Lower lobe of right lung (tissue), 2 donors: ENCODE measurements at regions not wholly inside any gene's neighbourhood (a gene's known extent, or its start where the extent isn't known, plus 50 kb on each side); places are given as distances from the start of the nearest gene placed in this dataset.

ENCODE experiments used
- ATAC-seq, 2 donors: fragments of 200-7000 bp; cut with Tn5 transposase; one replicate each; pipeline ENCODE4 v1.9.1; 2020 to 2022; ENCODE audit warnings: mild to moderate bottlenecking in 2 of 2, moderate library complexity in 2 of 2
- DNase-seq: peaks from one replicate; pipeline ENCODE4 v3.0.0-alpha.2; 2020
- H3K27ac ChIP-seq: fragments of 200-600 bp; one replicate; pipeline ENCODE4 v1.8.0; 2022
- H3K27me3 ChIP-seq: fragments of 200-600 bp; one replicate; pipeline ENCODE4 v1.8.0; 2022; ENCODE audit warnings: low read depth
- H3K36me3 ChIP-seq: fragments of 200-600 bp; one replicate; pipeline ENCODE4 v1.8.0; 2022; ENCODE audit warnings: mild to moderate bottlenecking
- H3K4me1 ChIP-seq: fragments of 200-600 bp; one replicate; pipeline ENCODE4 v1.8.0; 2022
- H3K4me3 ChIP-seq: fragments of 200-600 bp; one replicate; pipeline ENCODE4 v1.8.0; 2022; ENCODE audit warnings: mild to moderate bottlenecking
- H3K9me3 ChIP-seq: fragments of 200-600 bp; one replicate; pipeline ENCODE4 v1.8.0; 2022
- intact Hi-C: fragments of 100-400 bp; cut with DNase I; formaldehyde crosslinking; loops from one replicate; pipeline ENCODE4 v1.11.0; 2022
- TF ChIP-seq, protein P1 (sequence below): fragments of 200-600 bp; IDR thresholded peaks from one replicate; pipeline ENCODE4 v1.8.0; 2022; ENCODE audit warnings: antibody characterized with exemption, mild to moderate bottlenecking
- donor health status: DM: no; HTN: yes; CAD: no; lungs with severe emphysema.

- Histone ChIP-seq H3K4me3 (no peak overlapping the region), H3K4me1 (no peaks in the 10 kb centered on the region), H3K36me3 (no peaks in the 10 kb centered on the region), H3K9me3 (no peaks in the 10 kb centered on the region), H3K27ac (no peak overlapping the region), H3K27me3 (no peaks in the 10 kb centered on the region)
- intact Hi-C loops = no loop called here
- ATAC-seq (no peak), DNase-seq (no peak)
- TF ChIP-seq, protein P1, sequence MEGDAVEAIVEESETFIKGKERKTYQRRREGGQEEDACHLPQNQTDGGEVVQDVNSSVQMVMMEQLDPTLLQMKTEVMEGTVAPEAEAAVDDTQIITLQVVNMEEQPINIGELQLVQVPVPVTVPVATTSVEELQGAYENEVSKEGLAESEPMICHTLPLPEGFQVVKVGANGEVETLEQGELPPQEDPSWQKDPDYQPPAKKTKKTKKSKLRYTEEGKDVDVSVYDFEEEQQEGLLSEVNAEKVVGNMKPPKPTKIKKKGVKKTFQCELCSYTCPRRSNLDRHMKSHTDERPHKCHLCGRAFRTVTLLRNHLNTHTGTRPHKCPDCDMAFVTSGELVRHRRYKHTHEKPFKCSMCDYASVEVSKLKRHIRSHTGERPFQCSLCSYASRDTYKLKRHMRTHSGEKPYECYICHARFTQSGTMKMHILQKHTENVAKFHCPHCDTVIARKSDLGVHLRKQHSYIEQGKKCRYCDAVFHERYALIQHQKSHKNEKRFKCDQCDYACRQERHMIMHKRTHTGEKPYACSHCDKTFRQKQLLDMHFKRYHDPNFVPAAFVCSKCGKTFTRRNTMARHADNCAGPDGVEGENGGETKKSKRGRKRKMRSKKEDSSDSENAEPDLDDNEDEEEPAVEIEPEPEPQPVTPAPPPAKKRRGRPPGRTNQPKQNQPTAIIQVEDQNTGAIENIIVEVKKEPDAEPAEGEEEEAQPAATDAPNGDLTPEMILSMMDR = no peak
Observed at GRCh38 chr9:26574256-26574655, 318.3 kb downstream of the CAAP1 start.

DNA sequence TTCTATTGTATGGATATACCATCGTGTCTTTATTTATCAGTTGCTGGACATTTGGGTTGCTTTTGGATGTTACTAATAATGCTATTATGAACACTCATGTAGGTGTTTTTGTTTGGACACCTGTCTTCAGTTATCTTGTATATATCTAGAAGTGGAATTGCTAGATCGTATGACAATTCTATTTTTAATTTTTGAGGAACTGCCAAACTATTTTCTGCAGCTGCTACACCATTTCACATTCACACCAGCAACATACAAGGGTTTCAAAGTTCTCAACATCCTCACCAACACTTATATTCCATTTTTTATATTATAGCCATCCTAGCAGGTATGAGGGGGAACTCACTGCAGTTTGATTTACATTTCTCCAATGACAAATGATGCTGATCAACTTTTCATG is 324.6 kb downstream of the CAAP1 start:
- intact Hi-C loops = no loop called here
- no peaks in the 10 kb centered on the region for H3K4me1 ChIP-seq
- H3K9me3 ChIP-seq = no peaks in the 10 kb centered on the region
- ATAC-seq (no peak), DNase-seq (no peak)
- TF ChIP-seq, protein P1 = no peak
- H3K27me3 ChIP-seq = no peaks in the 10 kb centered on the region
- no peak overlapping the region for H3K4me3 ChIP-seq
- no peaks in the 10 kb centered on the region for H3K36me3 ChIP-seq
- no peak overlapping the region for H3K27ac ChIP-seq

GRCh38 chr9:26566141-26566540 is 326.5 kb downstream of the CAAP1 start:
- Histone ChIP-seq H3K27me3 (no peaks in the 10 kb centered on the region), H3K36me3 (no peaks in the 10 kb centered on the region), H3K27ac (no peak overlapping the region), H3K4me3 (no peak overlapping the region), H3K9me3 (no peaks in the 10 kb centered on the region), H3K4me1 (no peaks in the 10 kb centered on the region)
- TF ChIP-seq, protein P1 = no peak
- intact Hi-C loops = no loop called here
- ATAC-seq = no peak
- no peak for DNase-seq

DNA sequence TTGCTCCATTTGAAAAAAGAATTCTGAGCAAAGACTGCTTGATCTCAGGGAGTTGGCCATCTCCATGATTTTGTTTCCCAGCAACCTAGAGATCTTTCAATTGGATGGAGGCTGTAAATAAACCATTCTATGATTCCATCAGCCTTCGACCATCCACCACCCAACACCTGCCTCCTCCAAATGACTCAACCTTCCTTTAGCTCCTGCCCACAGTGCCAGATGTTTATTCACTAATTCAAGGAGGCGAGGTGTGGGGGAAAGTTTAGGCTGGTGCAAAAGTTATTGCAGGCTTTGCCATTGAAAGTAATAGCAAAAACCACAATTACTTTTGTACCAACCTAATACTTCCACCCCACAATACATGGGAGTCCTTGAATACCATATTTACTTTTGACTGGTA is 327.5 kb downstream of the CAAP1 start:
- TF ChIP-seq, protein P1 = no peak
- Histone ChIP-seq H3K4me3 (no peak overlapping the region), H3K27ac (no peak overlapping the region), H3K36me3 (no peaks in the 10 kb centered on the region), H3K9me3 (no peaks in the 10 kb centered on the region), H3K27me3 (no peaks in the 10 kb centered on the region), H3K4me1 (no peaks in the 10 kb centered on the region)
- DNase-seq (no peak), ATAC-seq (no peak)
- intact Hi-C loops = no loop called here

DNA sequence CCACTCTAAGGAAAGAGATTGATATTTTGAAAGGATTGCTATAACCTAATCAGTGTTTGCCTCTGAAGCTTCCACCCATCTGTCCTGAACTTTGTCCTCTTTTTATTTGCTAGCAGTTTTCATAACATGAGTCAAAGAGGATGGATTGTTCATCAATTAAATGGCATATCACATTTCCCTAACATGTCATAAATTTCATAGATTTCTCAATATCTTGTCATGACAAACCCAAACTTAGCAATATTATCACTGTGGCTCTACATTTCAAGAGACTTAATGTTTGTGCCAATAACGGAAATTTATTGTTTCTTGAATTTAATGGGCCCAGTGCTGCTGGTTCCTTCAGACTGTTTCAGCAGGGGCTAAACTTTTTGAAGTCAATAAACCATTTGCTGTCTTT is 330.3 kb downstream of the CAAP1 start:
- Histone ChIP-seq H3K4me1 (no peaks in the 10 kb centered on the region), H3K27ac (no peak overlapping the region), H3K9me3 (no peaks in the 10 kb centered on the region), H3K4me3 (no peak overlapping the region), H3K27me3 (no peaks in the 10 kb centered on the region), H3K36me3 (no peaks in the 10 kb centered on the region)
- no peak for DNase-seq
- no peak for ATAC-seq
- TF ChIP-seq, protein P1 = no peak
- intact Hi-C loops = no loop called here

GRCh38 chr9:26561928-26562327 is 330.7 kb downstream of the CAAP1 start:
- no peaks in the 10 kb centered on the region for H3K4me1 ChIP-seq
- H3K27me3 ChIP-seq = no peaks in the 10 kb centered on the region
- intact Hi-C loops = no loop called here
- no peak for ATAC-seq
- TF ChIP-seq, protein P1 = no peak
- H3K9me3 ChIP-seq = no peaks in the 10 kb centered on the region
- no peak overlapping the region for H3K4me3 ChIP-seq
- H3K36me3 ChIP-seq = no peaks in the 10 kb centered on the region
- no peak for DNase-seq
- no peak overlapping the region for H3K27ac ChIP-seq
